ENCODE measurements at regions not wholly inside any gene's neighbourhood (a gene's known extent, or its start where the extent isn't known, plus 50 kb on each side); places are given as distances from the start of the nearest gene placed in this dataset.

DNA sequence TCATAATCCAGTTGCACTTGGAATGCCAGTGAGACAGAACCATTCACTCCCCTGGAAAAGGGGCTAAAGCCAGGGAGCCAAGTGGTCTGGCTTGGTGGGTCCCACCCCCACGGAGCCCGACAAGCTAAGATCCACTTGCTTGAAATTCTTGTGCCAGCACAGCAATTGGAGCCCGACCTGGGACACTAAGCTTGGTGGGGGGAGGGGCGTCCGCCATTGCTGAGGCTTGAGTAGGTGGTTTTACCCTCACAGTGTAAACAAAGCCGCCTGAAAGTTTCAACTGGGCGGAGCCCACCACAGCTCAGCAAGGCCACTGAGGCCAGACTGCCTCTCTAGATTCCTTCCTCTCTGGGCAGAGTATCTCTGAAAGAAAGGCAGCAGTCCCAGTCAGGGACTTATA is 200.7 kb upstream of the NPSR1 start (continued):
- TF ChIP-seq YY1 (IDR thresholded peaks at IDR 0.05; ENCODE audit: extremely low read depth, insufficient replicate concordance, low read depth, low read length) (no peak), EZH2 (IDR thresholded peaks at IDR 0.05) (no peak), SIN3A (IDR thresholded peaks at IDR 0.05; ENCODE audit: low read depth) (no peak), EZH2phosphoT487 (IDR thresholded peaks at IDR 0.05; ENCODE audit: borderline replicate concordance) (no peak), CEBPB (IDR thresholded peaks at IDR 0.05; ENCODE audit: low read depth) (no peak)

- Histone ChIP-seq H4K20me1 (ENCODE audit: insufficient read depth) (no peaks in the 10 kb centered on the region), H3K9ac (ENCODE audit: low read length) (no peak overlapping the region), H3K9me3 (ENCODE audit: control insufficient read depth in 1 of 2, insufficient read depth in 1 of 2, low read depth in 1 of 2, low read length in 2 of 2) (no peaks in the 10 kb centered on the region), H3K27ac (ENCODE audit: low read depth, low read length) (no peak overlapping the region), H3K4me2 (ENCODE audit: low read length) (peak overlapping the region; percentile 37), H3K36me3 (ENCODE audit: control insufficient read depth in 1 of 2, insufficient read depth in 2 of 2, low read length in 2 of 2) (no peaks in the 10 kb centered on the region), H2AFZ (ENCODE audit: low read depth, low read length, poor library complexity, severe bottlenecking) (peak overlapping the region; percentile 34), H3K9me2 (ENCODE audit: insufficient read depth) (no peaks in the 10 kb centered on the region), H3K4me3 (replicated peaks in 1 of 2; ENCODE audit: low read depth in 1 of 2, low read length in 2 of 2) (no peak overlapping the region), H3K4me1 (ENCODE audit: control insufficient read depth in 1 of 2, insufficient read depth in 2 of 2, low read length in 2 of 2) (peaks cover 10 to 13% of the 10 kb centered on the region in 2 experiments), H3K27me3 (ENCODE audit: insufficient read depth, low read length) (no peaks in the 10 kb centered on the region), H3K79me2 (ENCODE audit: insufficient read depth, low read length) (no peaks in the 10 kb centered on the region)
- ATAC-seq, result peak; percentile 90
- no TSS peak for BruUV-seq (replicated peaks)
- RAD21 ChIA-PET (ENCODE audit: low non-redundant PET in 1 of 2, low total read pairs in 2 of 2, uncharacterized antibody in 2 of 2, unreplicated experiment in 2 of 2), result no interaction called here
- peak; percentile 42 for DNase-seq (ENCODE audit: low read depth, low spot score)
- intact Hi-C loops (cut with micrococcal nuclease), result no loop called here
- TF ChIP-seq MAX (IDR thresholded peaks at IDR 0.05), result 0 out of 2 replicates have a peak, but pooled peaks have one; percentile 18
- TF ChIP-seq, protein P1, sequence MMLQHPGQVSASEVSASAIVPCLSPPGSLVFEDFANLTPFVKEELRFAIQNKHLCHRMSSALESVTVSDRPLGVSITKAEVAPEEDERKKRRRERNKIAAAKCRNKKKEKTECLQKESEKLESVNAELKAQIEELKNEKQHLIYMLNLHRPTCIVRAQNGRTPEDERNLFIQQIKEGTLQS (IDR thresholded peaks at IDR 0.05), result peak; percentile 58; the same call in 1 of the 2 replicates
- no peak for TF ChIP-seq ELF1 (IDR thresholded peaks at IDR 0.05; ENCODE audit: borderline replicate concordance, low read depth)
- TF ChIP-seq SP1 (IDR thresholded peaks at IDR 0.05; ENCODE audit: low read depth), result peak; percentile 32
- no peak for TF ChIP-seq ZNF274 (IDR thresholded peaks at IDR 0.05; ENCODE audit: low read depth, low read length)
- TF ChIP-seq CBX3 (IDR thresholded peaks at IDR 0.05; ENCODE audit: low read depth), result peak; percentile 56; the same call in 1 of the 2 replicates
- peak; percentile 77 for TF ChIP-seq FOSL1 (IDR thresholded peaks at IDR 0.05; ENCODE audit: low read depth)
- peak; percentile 83 for TF ChIP-seq JUND (IDR thresholded peaks at IDR 0.05)
- POLR2A ChIA-PET, result no interaction called here
- CTCF ChIA-PET, result no interaction called here
These were observed 194.2 kb upstream of the NPSR1 start for GRCh38 chr7:34463830-34464229.
